Activated naive CD4-positive, alpha-beta T cell treated with anti-CD3 and anti-CD28 coated beads, Interleukin-2, amount 50 U/mL, for 72 hours (primary cell): ENCODE measurements at regions not wholly inside any gene's neighbourhood (a gene's known extent, or its start where the extent isn't known, plus 50 kb on each side); places are given as distances from the start of the nearest gene placed in this dataset.

ENCODE experiments used
- ATAC-seq, 2 donors: fragments of 150-1000 bp; cut with Tn5 transposase; 2 replicates each; pipeline ENCODE4 v1.10.0; 2021; ENCODE audit warnings: mild to moderate bottlenecking in 2 of 2, moderate library complexity in 2 of 2
- DNase-seq, 2 donors: peaks; one replicate each; pipeline ENCODE4 v3.0.0; 2021 to 2022; ENCODE audit warnings: low spot score in 2 of 2
- H3K27ac Mint-ChIP-seq, 2 donors: one replicate each; pipeline ENCODE4 v1.8.0; 2022; ENCODE audit warnings: mild to moderate bottlenecking in 2 of 2, mixed read lengths in 2 of 2
- H3K36me3 Mint-ChIP-seq, 2 donors: one replicate each; pipeline ENCODE4 v1.8.0; 2022; ENCODE audit warnings: mixed read lengths in 2 of 2
- H3K9me3 Mint-ChIP-seq, 2 donors: one replicate each; pipeline ENCODE4 v1.8.0; 2022; ENCODE audit warnings: mixed read lengths in 2 of 2

DNA sequence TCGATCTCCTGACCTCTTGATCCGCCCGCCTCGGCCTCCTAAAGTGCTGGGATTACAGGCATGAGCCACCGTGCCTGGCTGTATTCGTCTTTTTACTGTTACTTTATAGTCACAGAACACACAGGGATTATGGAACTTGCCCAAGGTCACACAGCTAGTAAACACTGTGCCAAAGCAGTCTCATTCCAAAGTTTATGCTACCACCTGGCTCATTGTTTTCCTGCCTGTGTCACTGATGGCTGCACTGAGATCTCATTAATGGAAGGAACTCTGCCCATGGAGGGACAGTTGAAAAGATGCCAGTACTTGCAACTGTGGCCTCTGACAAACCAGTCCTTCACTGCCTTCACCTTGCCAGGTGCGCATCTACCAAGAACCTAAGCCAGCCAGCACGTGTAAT is 517.7 kb downstream of the BCOR start:
- no peak for ATAC-seq
- H3K27ac Mint-ChIP-seq, result no peak overlapping the region
- H3K9me3 Mint-ChIP-seq, result no peaks in the 10 kb centered on the region
- no peaks in the 10 kb centered on the region for H3K36me3 Mint-ChIP-seq
- DNase-seq, result no peak

DNA sequence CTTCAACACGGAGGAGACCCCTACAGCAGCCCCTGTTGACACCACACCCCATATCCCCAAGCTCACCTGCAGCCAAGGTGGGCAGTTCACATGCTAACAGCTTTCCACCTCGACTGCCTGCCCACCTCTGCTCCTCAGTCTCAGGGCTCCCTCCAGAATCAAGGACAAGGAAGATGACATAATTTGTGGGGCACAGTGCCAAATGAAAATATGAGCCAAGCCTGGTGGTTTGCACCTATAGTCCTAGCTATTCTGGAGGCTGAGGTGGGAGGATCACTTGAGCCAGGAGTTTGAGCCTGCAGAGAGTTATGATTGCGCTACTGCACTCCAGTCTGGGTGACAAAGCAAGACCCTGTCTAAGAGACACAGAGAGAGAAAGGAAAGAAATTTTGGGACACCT is 516.3 kb downstream of the BCOR start:
- no peaks in the 10 kb centered on the region for H3K36me3 Mint-ChIP-seq
- H3K9me3 Mint-ChIP-seq, result no peaks in the 10 kb centered on the region
- no peak for ATAC-seq

DNA sequence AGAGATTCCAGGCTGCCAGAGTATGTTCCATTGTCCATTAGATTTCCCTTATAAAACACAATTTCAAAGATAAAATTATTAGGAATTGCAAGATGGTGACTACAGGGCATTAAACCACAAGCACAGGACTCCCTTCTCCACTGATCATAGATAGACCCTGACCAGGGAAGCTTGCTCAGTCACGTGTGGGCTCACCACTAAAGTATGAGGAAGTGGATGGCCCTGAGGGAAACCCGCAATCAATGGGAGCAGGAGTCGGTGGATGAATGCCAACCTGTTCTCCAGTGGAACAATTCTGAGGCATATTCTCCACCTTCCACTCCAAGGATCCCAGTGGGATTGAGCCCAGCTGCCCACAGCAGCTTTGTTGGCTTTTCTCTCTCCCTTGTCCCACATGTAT is 515.7 kb downstream of the BCOR start:
- Mint-ChIP-seq H3K9me3 (no peaks in the 10 kb centered on the region), H3K27ac (no peak overlapping the region), H3K36me3 (no peaks in the 10 kb centered on the region)
- ATAC-seq (no peak), DNase-seq (no peak)

More for the DNA sequence above, 516.3 kb downstream of the BCOR start:
- no peak overlapping the region for H3K27ac Mint-ChIP-seq
- DNase-seq, result no peak

DNA sequence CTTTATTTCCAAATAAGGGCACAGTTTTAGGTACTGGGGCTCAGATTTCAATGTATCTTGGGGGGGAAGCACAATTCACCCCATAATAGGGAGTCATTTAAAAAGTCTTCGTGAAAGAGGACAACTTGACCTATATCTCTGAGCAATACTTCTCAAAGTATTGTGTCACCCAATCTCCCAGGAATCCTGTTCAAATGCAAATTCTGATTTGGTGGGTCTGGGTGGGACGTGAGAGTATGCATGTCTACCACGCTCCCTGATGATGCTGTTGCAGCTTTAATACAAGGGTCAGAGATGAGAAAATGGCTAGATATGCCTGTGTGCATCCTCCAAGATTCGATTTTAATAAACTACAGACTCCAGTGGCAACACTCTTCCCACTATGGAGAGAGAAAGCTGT is 514.8 kb downstream of the BCOR start:
- no peak for DNase-seq
- no peak for ATAC-seq
- H3K27ac Mint-ChIP-seq, result no peak overlapping the region
- no peaks in the 10 kb centered on the region for H3K9me3 Mint-ChIP-seq
- no peaks in the 10 kb centered on the region for H3K36me3 Mint-ChIP-seq

DNA sequence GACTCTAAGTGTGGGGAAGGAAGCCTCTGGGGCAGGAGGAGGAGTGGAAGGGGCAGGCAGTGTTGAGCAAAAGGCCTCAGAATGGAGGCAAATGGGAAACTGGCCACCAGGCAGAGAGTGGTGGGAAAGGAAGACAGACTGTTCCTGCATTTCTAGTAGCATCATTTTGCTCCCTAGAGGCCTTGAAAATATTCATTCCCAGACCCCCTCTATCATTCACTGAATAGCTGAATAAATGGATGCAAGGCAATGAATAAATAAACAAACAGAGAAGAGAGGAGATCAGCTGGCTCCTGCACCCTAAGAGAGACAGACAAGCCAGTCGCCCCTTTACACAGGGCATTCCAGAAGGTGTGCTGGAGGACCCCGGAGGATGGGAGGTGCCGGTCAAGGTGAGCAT is 511.9 kb downstream of the BCOR start:
- no peak for ATAC-seq

DNA sequence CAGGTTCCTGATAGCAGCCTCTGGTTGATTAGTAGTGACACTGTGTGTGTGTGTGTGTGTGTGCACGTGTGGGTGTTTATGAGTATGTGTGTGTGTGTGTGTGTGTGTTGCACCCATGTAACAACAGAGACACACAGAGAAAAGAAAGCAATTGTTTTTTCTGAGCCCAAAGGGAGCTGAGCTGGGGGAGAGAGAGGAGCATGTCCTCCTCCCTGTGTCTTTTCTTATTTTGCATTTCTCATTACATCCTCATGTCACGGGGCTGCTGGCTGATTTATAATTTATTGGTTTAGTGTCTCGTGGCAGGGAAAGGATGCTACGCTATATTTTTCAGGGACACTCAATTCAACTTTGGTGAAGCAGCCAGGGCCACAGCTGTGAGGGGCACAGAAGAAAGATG is 511.4 kb downstream of the BCOR start:
- no peak for DNase-seq
- no peak overlapping the region for H3K27ac Mint-ChIP-seq
- H3K9me3 Mint-ChIP-seq, result no peaks in the 10 kb centered on the region
- ATAC-seq, result no peak
- H3K36me3 Mint-ChIP-seq, result no peaks in the 10 kb centered on the region

More for the DNA sequence above, 511.9 kb downstream of the BCOR start:
- H3K27ac Mint-ChIP-seq, result no peak overlapping the region
- H3K36me3 Mint-ChIP-seq, result no peaks in the 10 kb centered on the region
- DNase-seq, result no peak
- H3K9me3 Mint-ChIP-seq, result no peaks in the 10 kb centered on the region

DNA sequence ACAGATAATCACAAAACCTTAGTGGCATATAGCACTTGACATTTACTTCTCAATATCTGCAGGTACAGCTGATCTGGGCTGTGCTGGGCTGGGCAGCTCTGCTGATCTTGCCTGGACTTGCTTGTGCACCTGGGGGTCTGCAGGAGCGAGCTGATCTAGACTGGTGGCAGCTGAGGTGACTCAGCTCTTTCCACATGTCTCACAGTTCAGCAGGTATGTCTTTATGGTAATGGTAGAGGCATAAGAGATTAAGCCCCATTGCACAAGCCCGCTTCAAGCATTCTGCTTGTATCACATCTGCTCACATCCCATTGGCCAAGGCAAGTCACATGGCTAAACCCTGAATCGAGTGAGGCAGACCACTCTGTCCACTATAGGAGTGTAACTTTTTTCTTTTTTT is 506.7 kb downstream of the BCOR start:
- Mint-ChIP-seq H3K9me3 (no peaks in the 10 kb centered on the region), H3K27ac (no peak overlapping the region), H3K36me3 (no peaks in the 10 kb centered on the region)
- DNase-seq, result no peak
- ATAC-seq, result no peak

DNA sequence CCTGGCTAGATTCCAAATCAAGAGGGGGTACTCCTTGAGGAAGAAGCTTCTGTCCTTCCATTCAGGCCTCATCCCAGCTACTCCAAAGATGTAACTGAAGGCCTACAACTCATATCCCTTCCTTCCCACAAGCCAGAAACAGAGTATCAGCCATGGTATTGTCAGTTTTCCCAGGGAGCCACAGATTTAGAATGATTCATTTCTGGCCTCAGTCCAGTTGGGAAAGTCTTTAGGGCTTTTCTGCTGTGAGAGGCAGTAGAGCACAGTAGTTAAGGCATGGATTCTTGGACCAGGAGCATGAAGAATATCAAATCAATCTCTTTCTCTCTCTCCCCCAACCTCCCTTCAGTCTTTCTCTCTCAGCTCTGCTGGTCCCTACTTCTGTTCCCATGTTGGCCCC is 505.0 kb downstream of the BCOR start:
- no peaks in the 10 kb centered on the region for H3K9me3 Mint-ChIP-seq
- no peak overlapping the region for H3K27ac Mint-ChIP-seq
- DNase-seq, result no peak
- no peak for ATAC-seq
- H3K36me3 Mint-ChIP-seq, result no peaks in the 10 kb centered on the region

DNA sequence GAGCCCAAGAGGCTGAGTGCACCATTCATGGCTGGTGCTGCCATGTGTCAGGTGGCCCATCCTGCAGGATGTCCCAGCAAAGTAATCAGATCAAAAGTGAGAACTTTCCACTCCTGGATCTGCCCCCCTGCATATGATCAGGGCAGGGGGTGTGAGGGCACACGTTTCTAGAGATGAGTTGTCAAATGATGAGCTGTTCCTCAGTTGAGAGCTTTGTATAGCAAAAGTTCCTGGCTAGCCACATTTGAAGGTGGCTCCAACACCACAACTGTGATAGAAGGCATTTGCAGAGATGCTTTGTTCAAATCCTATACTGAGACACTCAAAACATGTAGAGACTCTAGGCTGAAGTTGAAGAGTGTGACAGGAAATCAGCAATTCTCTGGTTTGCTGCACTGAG is 501.8 kb downstream of the BCOR start:
- H3K9me3 Mint-ChIP-seq, result no peaks in the 10 kb centered on the region
- no peaks in the 10 kb centered on the region for H3K36me3 Mint-ChIP-seq
- H3K27ac Mint-ChIP-seq, result peak overlapping the region in 1 of 2 donors; percentile 71
- ATAC-seq (peak; percentile 79 to 93), DNase-seq (peak in 1 of 2 donors; percentile 2)

DNA sequence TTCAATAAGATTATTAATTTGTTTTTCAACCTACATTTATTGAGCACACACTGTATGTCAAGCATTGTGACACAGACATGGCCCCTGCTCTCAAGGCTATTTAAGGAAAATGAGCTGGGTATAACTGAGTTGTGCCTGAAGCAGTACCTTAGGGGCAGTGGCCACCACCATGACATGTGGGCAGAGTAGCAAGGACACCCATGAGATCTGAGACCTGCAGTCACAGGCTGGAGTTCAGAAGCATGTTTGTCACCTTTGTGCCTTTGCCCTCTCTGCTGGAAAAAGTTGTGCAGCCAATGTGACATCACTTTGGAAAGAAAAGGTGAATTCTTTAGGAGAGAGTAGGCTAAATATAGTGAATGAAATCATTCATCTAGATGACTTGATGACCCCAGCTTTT is 501.3 kb downstream of the BCOR start:
- DNase-seq, result no peak
- ATAC-seq, result peak; percentile 13 to 50
- H3K9me3 Mint-ChIP-seq, result no peaks in the 10 kb centered on the region
- H3K27ac Mint-ChIP-seq, result peak overlapping the region in 1 of 2 donors; percentile 71
- no peaks in the 10 kb centered on the region for H3K36me3 Mint-ChIP-seq

DNA sequence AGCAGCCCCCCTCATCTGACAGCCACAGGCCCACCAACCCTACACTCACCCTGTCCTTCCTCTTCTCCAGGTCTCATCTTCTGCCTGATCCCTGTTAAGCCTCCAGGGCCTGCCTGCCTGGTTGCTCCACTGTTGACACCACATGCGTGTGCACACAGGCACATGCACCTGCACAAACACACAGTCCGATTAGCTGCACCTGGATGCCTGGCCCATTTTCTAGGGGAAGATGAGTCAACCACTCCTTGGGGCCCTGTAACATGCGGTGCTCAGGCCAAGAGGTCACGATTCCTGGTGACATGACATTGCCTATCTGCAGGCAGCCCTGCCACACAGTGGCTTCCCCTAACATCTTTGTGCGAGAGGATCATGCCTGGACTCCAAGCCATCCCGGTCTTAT is 498.4 kb downstream of the BCOR start:
- Mint-ChIP-seq H3K36me3 (no peaks in the 10 kb centered on the region), H3K9me3 (no peaks in the 10 kb centered on the region), H3K27ac (no peak overlapping the region)
- DNase-seq, result no peak
- ATAC-seq, result no peak

DNA sequence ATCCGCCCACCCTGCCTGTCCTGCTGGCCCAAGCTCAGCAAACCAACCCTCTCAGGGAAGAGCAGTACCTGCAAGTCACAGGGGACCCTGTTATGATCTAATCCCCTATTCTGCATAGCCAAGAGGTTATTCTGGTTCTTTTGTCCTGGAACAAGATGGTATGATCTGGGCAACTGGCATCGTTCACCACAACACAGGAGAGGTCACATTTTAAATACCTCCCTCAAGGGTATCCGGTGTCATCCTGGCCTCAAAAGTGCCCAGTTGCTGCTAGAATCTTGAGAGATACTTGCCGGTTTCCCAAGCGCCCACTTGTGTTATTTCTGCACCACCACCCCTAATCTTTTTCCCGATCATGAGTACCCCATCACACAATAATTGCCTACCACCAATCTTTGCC is 497.5 kb downstream of the BCOR start:
- Mint-ChIP-seq H3K27ac (no peak overlapping the region), H3K9me3 (no peaks in the 10 kb centered on the region), H3K36me3 (no peaks in the 10 kb centered on the region)
- ATAC-seq, result no peak
- DNase-seq, result no peak

DNA sequence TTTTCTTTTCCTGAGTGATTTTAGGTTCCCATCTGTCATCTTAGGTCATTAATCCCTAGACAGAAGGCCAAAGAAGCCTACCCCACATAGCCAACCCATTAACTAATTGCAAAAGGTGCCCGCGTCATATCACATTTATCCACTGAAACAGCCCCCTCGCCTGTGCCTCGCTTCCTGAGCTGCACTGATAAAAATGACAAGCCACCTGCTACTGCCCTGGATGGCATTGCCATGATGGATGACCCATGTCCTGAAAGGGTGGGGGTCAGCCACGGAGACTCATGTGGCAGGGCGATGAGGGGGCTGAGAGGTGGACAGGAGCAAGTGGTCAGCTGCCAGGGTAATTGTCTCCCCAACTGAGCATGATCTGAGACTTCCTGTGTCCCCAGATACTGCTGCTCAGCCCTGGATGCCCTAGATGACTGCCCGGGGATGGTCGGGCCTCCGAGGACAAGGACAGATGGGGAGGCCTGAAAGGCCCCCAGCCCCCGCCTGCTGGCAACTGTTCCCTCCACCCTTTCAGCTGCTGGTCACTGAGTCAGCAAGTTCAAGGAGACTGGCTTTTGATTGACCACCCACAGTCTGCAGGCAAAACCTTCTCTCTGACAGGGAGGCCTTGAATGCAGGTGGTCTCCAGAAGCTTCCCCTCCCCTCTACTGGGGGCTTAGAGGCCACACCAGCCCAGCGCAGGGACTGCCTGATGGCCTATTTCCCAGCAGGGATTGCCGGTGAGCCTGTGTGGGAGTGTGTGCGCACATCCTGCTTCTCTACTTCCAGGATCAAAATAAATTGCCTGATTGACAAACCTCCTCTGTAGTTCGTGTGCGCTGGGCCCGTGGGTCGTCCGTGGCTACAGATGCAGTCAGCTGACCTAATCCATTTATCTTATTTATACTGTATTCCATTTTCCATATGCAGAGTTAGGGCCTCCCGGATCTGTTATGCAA is 496.3 kb downstream of the BCOR start:
- H3K9me3 Mint-ChIP-seq, result no peaks in the 10 kb centered on the region
- no peaks in the 10 kb centered on the region for H3K36me3 Mint-ChIP-seq
- ATAC-seq, result no peak
- DNase-seq, result no peak
- no peak overlapping the region for H3K27ac Mint-ChIP-seq

DNA sequence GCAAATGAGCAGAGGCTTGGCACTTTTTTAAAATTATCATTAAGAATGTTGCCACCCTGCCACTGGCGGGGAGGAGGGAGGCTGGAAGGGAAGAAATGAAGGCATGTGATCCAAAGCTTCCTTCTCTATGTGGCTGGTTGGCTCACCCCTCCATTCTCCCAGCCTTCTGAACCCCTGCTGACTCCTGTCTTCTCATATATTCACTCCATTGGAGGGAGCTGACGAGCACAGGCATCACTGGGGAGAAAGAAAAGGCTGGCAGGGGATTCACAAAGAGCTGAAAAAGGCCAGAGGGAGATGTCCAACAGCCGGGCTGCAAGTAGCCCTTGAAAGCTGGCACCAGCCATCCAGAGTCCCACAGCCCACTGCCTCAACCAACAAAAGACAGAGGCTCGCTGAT is 495.6 kb downstream of the BCOR start:
- H3K27ac Mint-ChIP-seq, result no peak overlapping the region
- no peaks in the 10 kb centered on the region for H3K36me3 Mint-ChIP-seq
- H3K9me3 Mint-ChIP-seq, result no peaks in the 10 kb centered on the region
- no peak for ATAC-seq
- no peak for DNase-seq

DNA sequence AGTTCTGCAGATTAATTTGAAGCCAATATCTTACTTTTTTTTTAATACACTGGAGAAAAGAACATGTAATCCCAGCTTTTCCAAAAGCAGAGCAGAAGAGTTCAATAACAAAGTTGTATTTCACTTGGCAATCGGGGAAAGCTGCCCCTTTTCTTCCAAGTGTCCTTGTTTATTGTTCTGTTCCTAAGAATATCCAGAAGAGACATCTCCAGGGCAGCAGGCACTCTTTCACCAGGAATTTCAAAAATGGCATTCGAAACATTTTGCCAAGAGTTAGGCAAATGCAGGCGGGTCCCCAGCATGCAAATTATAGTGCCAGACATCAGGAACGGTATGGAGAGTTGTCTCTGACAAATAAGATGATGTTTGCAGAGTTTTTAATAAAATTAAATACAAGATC is 494.5 kb downstream of the BCOR start:
- Mint-ChIP-seq H3K27ac (no peak overlapping the region), H3K9me3 (no peaks in the 10 kb centered on the region), H3K36me3 (no peaks in the 10 kb centered on the region)
- DNase-seq, result no peak
- ATAC-seq, result no peak

DNA sequence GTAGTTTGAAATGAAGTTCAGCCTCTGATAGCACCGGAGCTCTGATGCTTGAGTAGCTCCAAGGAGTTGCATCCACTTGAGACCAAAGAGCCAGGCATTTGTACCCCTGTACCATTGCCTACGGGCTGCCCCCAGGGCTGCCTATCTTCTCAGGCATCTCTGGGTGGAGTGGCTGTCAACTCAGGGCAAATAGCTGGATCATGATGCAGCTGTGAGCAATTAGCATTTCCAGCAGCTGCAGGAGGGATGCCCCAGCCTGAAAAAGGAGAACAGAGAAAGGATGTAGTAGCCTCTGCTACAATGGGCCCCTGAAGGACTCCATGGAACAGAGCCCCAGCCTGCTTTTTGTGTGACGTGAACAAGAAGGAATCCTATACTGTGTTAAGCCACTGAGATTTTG is 492.6 kb downstream of the BCOR start:
- no peaks in the 10 kb centered on the region for H3K9me3 Mint-ChIP-seq
- DNase-seq (no peak), ATAC-seq (no peak)
- H3K36me3 Mint-ChIP-seq, result no peaks in the 10 kb centered on the region
- H3K27ac Mint-ChIP-seq, result no peak overlapping the region

DNA sequence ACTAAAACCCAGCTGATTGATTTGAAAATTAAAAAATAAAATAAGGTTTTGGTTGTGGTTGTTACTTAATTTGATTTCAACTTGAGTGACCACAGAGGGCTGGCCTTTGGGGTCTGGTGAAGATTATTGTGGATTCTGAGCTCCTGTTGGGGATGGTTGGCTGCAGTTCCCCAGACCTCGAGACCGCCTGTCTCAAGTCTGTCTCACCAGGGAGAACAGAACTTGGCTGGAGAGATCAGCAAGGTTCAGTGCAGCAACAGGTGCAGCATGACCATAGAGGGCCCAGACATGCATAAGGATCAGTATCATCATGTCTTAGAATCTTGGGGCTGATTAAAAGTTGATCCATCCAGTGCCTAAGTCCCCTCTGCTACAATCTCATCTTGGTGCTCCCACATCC is 491.9 kb downstream of the BCOR start:
- Mint-ChIP-seq H3K27ac (no peak overlapping the region), H3K9me3 (no peaks in the 10 kb centered on the region), H3K36me3 (no peaks in the 10 kb centered on the region)
- DNase-seq (no peak), ATAC-seq (no peak)

DNA sequence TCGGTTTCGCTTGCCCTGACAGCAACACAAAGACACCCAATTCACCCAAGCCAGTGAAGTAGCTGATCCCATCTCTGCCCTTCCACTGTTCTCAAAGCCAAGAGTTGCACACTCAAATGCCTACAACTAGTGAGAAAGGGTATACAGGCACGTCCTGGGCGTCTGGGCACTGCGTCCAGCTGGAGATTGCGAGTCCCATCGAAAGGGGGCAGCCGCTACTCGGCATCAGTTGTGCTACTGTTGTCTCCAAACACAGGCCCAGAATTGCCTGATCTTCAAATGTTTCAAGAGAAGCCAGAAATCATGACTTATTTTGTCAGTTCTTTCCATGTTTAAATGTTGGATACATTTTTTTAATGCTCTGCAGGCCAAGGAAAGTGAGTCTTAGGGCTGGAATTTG is 487.8 kb downstream of the BCOR start:
- DNase-seq (no peak), ATAC-seq (no peak)
- no peaks in the 10 kb centered on the region for H3K36me3 Mint-ChIP-seq
- no peak overlapping the region for H3K27ac Mint-ChIP-seq
- no peaks in the 10 kb centered on the region for H3K9me3 Mint-ChIP-seq
